ENCODE measurements at regions not wholly inside any gene's neighbourhood (a gene's known extent, or its start where the extent isn't known, plus 50 kb on each side); places are given as distances from the start of the nearest gene placed in this dataset.
"Not testable (repeated sequence)": the region's sequence is repeated elsewhere in the genome, so short reads cannot be mapped to it uniquely, and the experiment has no call there.

DNA sequence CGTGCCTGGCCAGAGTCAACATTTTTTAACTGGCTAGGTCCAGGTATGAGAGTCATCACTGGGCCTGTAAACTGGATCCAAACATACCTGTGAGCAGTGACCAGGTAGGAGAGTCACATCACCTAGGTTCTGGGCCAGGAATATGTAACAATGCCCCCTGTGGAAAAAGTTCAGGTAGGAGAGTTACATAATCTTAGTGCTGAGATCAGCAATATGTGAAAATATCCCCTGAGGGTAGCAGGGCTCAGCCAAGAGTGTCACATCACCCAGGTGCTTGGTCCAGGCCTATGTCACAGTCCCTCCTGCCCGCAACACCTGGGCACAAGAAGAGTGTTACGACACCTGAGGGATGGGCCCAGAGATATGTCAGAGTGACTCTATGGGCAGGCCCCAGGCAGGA lies 2104.7 kb downstream of the TP53TG3F start:
- no peaks in the 10 kb centered on the region for H3K27me3 Mint-ChIP-seq
- ATAC-seq (ENCODE audit: low read depth) (no peak), DNase-seq (no peak)
- no peak overlapping the region for H3K4me3 Mint-ChIP-seq
- no peaks in the 10 kb centered on the region for H3K36me3 Mint-ChIP-seq
- POLR2A ChIA-PET = no interaction called here
- H3K9me3 Mint-ChIP-seq = peaks cover 17% of the 10 kb centered on the region
- no peaks in the 10 kb centered on the region for H3K4me1 Mint-ChIP-seq
- H3K27ac Mint-ChIP-seq = no peak overlapping the region

DNA sequence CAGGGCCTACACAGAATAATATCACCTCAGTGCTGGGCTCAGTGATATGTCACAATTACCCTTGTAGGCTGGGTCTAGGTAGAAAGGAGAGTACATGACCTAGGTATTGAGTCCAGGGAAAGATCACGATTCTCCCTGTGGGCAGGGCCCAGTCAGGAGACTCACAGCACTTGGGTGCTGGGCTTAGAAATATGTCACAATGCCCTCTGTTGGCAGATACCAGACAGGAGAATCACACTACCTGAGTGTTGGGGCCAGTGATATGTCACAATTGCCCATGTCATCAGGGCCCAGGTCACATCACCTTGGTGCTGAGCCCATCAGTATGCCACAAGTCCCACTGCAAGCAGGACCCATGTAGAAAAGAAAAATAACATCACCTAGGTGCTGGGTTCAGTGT lies 2105.5 kb downstream of the TP53TG3F start:
- POLR2A ChIA-PET = no interaction called here
- ATAC-seq (ENCODE audit: low read depth) = no peak
- no peak overlapping the region for H3K4me3 Mint-ChIP-seq
- DNase-seq = no peak
- H3K4me1 Mint-ChIP-seq = no peaks in the 10 kb centered on the region
- no peak overlapping the region for H3K27ac Mint-ChIP-seq
- H3K27me3 Mint-ChIP-seq = no peaks in the 10 kb centered on the region
- H3K9me3 Mint-ChIP-seq = peaks cover 18% of the 10 kb centered on the region
- no peaks in the 10 kb centered on the region for H3K36me3 Mint-ChIP-seq

DNA sequence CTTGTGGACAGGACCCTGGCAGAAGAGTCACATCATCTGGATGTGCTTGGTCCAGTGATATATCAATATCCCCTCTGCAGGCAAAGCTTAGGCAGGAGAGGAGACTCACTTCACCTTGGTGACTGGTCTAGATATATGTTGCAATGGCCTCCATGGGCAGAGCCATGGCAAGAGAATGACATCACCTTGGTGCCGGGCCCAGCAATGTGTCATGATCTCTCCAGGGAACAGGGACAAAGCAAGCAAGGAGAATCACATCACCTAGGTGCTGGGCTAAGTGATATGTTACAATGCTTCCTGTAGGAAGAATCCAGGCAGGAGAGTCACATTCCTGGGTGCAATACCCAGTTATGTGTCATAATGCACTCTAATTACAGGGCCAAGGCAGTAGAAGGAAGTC lies 2106.2 kb downstream of the TP53TG3F start:
- Mint-ChIP-seq H3K27ac (no peak overlapping the region), H3K4me1 (no peaks in the 10 kb centered on the region), H3K4me3 (no peak overlapping the region), H3K9me3 (peaks cover 18% of the 10 kb centered on the region), H3K36me3 (no peaks in the 10 kb centered on the region), H3K27me3 (no peaks in the 10 kb centered on the region)
- ATAC-seq (ENCODE audit: low read depth) (no peak), DNase-seq (no peak)
- POLR2A ChIA-PET = no interaction called here

GRCh38 chr16:35569413-35569812 lies 2110.0 kb downstream of the TP53TG3F start:
- H3K27ac Mint-ChIP-seq = no peak overlapping the region
- peaks cover 26% of the 10 kb centered on the region for H3K9me3 Mint-ChIP-seq
- H3K4me3 Mint-ChIP-seq = no peak overlapping the region
- no peaks in the 10 kb centered on the region for H3K27me3 Mint-ChIP-seq
- POLR2A ChIA-PET = no interaction called here
- H3K36me3 Mint-ChIP-seq = no peaks in the 10 kb centered on the region
- DNase-seq = no peak
- H3K4me1 Mint-ChIP-seq = no peaks in the 10 kb centered on the region
- no peak for ATAC-seq (ENCODE audit: low read depth)

GRCh38 chr16:35570946-35571345 lies 2111.5 kb downstream of the TP53TG3F start:
- DNase-seq = no peak
- Mint-ChIP-seq H3K4me3 (no peak overlapping the region), H3K36me3 (no peaks in the 10 kb centered on the region), H3K9me3 (peaks cover 27% of the 10 kb centered on the region), H3K27ac (no peak overlapping the region), H3K27me3 (no peaks in the 10 kb centered on the region), H3K4me1 (no peaks in the 10 kb centered on the region)
- no peak for ATAC-seq (ENCODE audit: low read depth)
- POLR2A ChIA-PET = no interaction called here

- H3K36me3 Mint-ChIP-seq = no peaks in the 10 kb centered on the region
- H3K9me3 Mint-ChIP-seq = peaks cover 23% of the 10 kb centered on the region
- DNase-seq (no peak), ATAC-seq (ENCODE audit: low read depth) (no peak)
- no peaks in the 10 kb centered on the region for H3K4me1 Mint-ChIP-seq
- H3K4me3 Mint-ChIP-seq = no peak overlapping the region
- no peaks in the 10 kb centered on the region for H3K27me3 Mint-ChIP-seq
- no peak overlapping the region for H3K27ac Mint-ChIP-seq
- POLR2A ChIA-PET = no interaction called here
Observed at GRCh38 chr16:35572186-35572585, 2112.8 kb downstream of the TP53TG3F start.

- H3K4me3 Mint-ChIP-seq = no peak overlapping the region
- no peak for DNase-seq
- POLR2A ChIA-PET = no interaction called here
- no peaks in the 10 kb centered on the region for H3K4me1 Mint-ChIP-seq
- no peak overlapping the region for H3K27ac Mint-ChIP-seq
- H3K36me3 Mint-ChIP-seq = no peaks in the 10 kb centered on the region
- no peak for ATAC-seq (ENCODE audit: low read depth)
- H3K9me3 Mint-ChIP-seq = peaks cover 24% of the 10 kb centered on the region
- no peaks in the 10 kb centered on the region for H3K27me3 Mint-ChIP-seq
Observed at GRCh38 chr16:35573407-35573806, 2114.0 kb downstream of the TP53TG3F start.

GRCh38 chr16:35574011-35574410 lies 2114.6 kb downstream of the TP53TG3F start:
- Mint-ChIP-seq H3K27me3 (no peaks in the 10 kb centered on the region), H3K36me3 (no peaks in the 10 kb centered on the region), H3K27ac (no peak overlapping the region), H3K4me1 (no peaks in the 10 kb centered on the region), H3K4me3 (no peak overlapping the region), H3K9me3 (peaks cover 22% of the 10 kb centered on the region)
- ATAC-seq (ENCODE audit: low read depth) = no peak
- no peak for DNase-seq
- POLR2A ChIA-PET = no interaction called here

- ATAC-seq (ENCODE audit: low read depth) (no peak), DNase-seq (no peak)
- H3K4me3 Mint-ChIP-seq = no peak overlapping the region
- H3K9me3 Mint-ChIP-seq = peaks cover 19% of the 10 kb centered on the region
- H3K27ac Mint-ChIP-seq = no peak overlapping the region
- H3K36me3 Mint-ChIP-seq = no peaks in the 10 kb centered on the region
- no peaks in the 10 kb centered on the region for H3K27me3 Mint-ChIP-seq
- H3K4me1 Mint-ChIP-seq = no peaks in the 10 kb centered on the region
- POLR2A ChIA-PET = no interaction called here
Observed at GRCh38 chr16:35574454-35575431, 2115.3 kb downstream of the TP53TG3F start.

DNA sequence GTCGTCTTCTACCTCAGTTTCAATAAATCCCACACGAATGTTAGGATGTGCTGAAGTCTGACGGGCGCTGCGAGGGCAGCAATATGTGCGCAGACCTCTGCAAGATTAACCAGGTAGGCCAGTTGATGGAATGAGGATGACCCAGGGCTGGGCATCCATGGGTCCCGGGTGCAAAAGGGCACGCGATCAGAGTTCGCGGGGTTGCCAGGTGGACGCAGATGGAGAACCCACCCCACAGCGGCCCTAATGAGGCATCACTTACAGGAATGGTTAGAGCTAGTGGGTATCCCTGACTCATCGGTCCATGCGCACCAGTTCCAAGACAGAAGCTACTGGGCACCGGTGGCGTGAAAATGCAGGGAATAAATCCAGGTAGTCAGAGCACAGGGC lies 2116.0 kb downstream of the TP53TG3F start:
- DNase-seq (no peak), ATAC-seq (ENCODE audit: low read depth) (no peak)
- peaks cover 22% of the 10 kb centered on the region for H3K9me3 Mint-ChIP-seq
- no peak overlapping the region for H3K27ac Mint-ChIP-seq
- H3K4me1 Mint-ChIP-seq = no peaks in the 10 kb centered on the region
- no peak overlapping the region for H3K4me3 Mint-ChIP-seq
- no peaks in the 10 kb centered on the region for H3K27me3 Mint-ChIP-seq
- POLR2A ChIA-PET = no interaction called here
- H3K36me3 Mint-ChIP-seq = no peaks in the 10 kb centered on the region

- Mint-ChIP-seq H3K27me3 (no peaks in the 10 kb centered on the region), H3K4me1 (no peaks in the 10 kb centered on the region), H3K27ac (no peak overlapping the region), H3K36me3 (no peaks in the 10 kb centered on the region), H3K9me3 (peaks cover 10% of the 10 kb centered on the region), H3K4me3 (no peak overlapping the region)
- POLR2A ChIA-PET = no interaction called here
- no peak for ATAC-seq (ENCODE audit: low read depth)
- no peak for DNase-seq
Observed at GRCh38 chr16:35585411-35585810, 2126.0 kb downstream of the TP53TG3F start.

GRCh38 chr16:35590913-35591312 lies 2131.5 kb downstream of the TP53TG3F start:
- DNase-seq; H3K27me3 Mint-ChIP-seq; POLR2A ChIA-PET; H3K36me3 Mint-ChIP-seq; H3K27ac Mint-ChIP-seq; ATAC-seq (ENCODE audit: low read depth); H3K4me1 Mint-ChIP-seq; H3K4me3 Mint-ChIP-seq: not testable (repeated sequence)
- peaks cover 11% of the 10 kb centered on the region for H3K9me3 Mint-ChIP-seq

DNA sequence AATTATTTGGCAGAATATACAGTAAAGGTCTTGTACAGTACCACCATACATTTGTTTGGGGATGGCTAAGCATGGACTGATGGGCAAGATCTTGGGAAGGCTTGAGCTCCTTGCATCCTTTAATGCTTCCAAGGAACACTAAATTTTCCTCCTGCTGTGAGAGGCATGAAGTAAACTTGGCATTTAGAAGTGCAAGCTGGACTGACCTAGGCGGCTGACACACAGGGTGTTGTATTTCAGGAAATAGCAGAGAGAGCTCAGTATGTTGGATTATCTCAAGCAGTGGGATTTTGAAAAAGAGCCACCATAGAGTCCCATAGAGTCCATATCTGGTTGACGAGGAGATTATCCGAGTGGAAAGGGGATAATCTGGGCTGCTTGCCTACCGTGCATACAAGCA lies 2137.1 kb downstream of the TP53TG3F start:
- Mint-ChIP-seq H3K27ac (no peak overlapping the region), H3K27me3 (no peaks in the 10 kb centered on the region), H3K4me1 (no peaks in the 10 kb centered on the region), H3K36me3 (no peaks in the 10 kb centered on the region), H3K4me3 (no peak overlapping the region), H3K9me3 (peaks cover 7% of the 10 kb centered on the region)
- POLR2A ChIA-PET = no interaction called here
- ATAC-seq (ENCODE audit: low read depth) = no peak
- no peak for DNase-seq

DNA sequence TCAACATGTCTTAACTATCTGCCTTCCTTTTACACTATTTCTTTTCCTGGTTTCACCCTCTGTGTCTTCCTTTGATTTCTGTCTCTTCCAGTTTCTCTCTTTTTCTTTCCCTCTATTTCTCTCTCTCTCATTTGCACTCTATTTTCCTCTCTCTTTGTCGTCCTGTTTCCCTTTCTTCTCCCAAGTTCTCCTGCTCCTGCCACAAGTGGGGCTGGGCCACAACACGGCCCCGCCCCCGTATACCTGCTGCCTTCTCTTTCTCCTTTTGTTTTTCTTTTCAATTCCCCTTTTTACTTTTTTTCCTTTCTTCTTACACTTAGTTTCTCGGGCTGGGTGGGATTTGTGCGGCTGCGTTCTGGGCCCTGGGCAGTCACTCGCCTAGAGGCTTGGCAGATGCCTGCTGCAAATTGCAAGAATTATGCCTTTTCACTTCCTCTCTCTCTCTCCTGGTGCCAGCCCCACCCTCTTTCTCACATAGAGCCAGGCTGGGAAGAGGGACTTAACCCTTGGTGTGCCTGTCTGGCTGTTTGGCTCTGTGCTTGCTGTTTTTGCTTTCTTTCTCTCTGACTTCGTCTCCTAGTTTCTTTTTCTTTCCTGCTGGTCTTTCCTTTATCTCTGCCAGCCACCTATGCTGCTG lies 2139.4 kb downstream of the TP53TG3F start:
- Mint-ChIP-seq H3K27ac (no peak overlapping the region), H3K36me3 (no peaks in the 10 kb centered on the region), H3K4me1 (no peaks in the 10 kb centered on the region), H3K4me3 (no peak overlapping the region), H3K9me3 (peaks cover 4% of the 10 kb centered on the region), H3K27me3 (no peaks in the 10 kb centered on the region)
- DNase-seq (no peak), ATAC-seq (ENCODE audit: low read depth) (no peak)
- POLR2A ChIA-PET = no interaction called here

Data from activated naive CD8-positive, alpha-beta T cell treated with anti-CD3 and anti-CD28 coated beads, Interleukin-2, amount 10 ng/mL, durations not matched to agents 7 days and 5 days (primary cell).